ENCODE measurements at regions not wholly inside any gene's neighbourhood (a gene's known extent, or its start where the extent isn't known, plus 50 kb on each side); places are given as distances from the start of the nearest gene placed in this dataset.
"Not testable (repeated sequence)": the region's sequence is repeated elsewhere in the genome, so short reads cannot be mapped to it uniquely, and the experiment has no call there.

DNA sequence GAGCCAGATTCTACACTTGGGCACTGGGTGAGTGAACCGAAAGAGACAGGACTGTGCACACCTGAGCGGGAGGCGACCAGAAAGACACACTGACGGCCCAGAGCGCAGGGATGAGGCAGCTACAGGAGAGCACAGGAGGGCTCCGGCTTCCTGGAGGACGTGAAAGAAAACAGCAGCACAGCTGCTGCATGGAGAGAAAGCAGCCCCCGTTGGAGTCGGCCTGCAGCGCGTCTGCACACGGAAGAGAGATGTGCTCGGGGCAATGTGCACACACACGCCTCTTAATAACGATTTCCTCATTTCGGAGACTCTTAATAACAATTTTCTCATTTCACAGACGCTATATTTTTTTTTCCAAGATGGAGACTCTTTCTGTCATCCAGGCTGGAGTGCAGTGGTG, 160.4 kb downstream of the CTTN start:
- Histone ChIP-seq H3K79me2 (ENCODE audit: low read depth) (no peaks in the 10 kb centered on the region), H3K4me1 (replicated peaks; ENCODE audit: insufficient read depth) (no peaks in the 10 kb centered on the region), H3K36me3 (ENCODE audit: low read depth) (no peaks in the 10 kb centered on the region), H3K9me2 (ENCODE audit: insufficient read depth) (no peaks in the 10 kb centered on the region), H3K27me3 (ENCODE audit: insufficient read depth, low read depth) (no peaks in the 10 kb centered on the region), H3K9me3 (ENCODE audit: insufficient read depth, low read depth) (no peaks in the 10 kb centered on the region), H2AFZ (no peak overlapping the region), H3K27ac (no peak overlapping the region), H3K4me3 (no peak overlapping the region), H4K20me1 (ENCODE audit: insufficient read depth) (peaks cover 6% of the 10 kb centered on the region), H3K4me2 (no peak overlapping the region), H3F3A (ENCODE audit: insufficient read depth, low read depth) (peaks cover 4% of the 10 kb centered on the region; the same call in 1 of the 2 replicates)
- DNase-seq, result peak in 1 of 2 experiments; percentile 12
- intact Hi-C loops (cut with micrococcal nuclease; ENCODE audit: unreplicated experiment), result loop anchor here (5.0 kb wide), 1 partner anchor 76 kb away; no protein-coding TSS in a partner anchor
- BruUV-seq (replicated peaks), result no TSS peak
- ChIA-PET CTCF (no interaction called here), POLR2A (ENCODE audit: unreplicated experiment) (no interaction called here)
- TF ChIP-seq, protein P1, sequence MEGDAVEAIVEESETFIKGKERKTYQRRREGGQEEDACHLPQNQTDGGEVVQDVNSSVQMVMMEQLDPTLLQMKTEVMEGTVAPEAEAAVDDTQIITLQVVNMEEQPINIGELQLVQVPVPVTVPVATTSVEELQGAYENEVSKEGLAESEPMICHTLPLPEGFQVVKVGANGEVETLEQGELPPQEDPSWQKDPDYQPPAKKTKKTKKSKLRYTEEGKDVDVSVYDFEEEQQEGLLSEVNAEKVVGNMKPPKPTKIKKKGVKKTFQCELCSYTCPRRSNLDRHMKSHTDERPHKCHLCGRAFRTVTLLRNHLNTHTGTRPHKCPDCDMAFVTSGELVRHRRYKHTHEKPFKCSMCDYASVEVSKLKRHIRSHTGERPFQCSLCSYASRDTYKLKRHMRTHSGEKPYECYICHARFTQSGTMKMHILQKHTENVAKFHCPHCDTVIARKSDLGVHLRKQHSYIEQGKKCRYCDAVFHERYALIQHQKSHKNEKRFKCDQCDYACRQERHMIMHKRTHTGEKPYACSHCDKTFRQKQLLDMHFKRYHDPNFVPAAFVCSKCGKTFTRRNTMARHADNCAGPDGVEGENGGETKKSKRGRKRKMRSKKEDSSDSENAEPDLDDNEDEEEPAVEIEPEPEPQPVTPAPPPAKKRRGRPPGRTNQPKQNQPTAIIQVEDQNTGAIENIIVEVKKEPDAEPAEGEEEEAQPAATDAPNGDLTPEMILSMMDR (conservative IDR thresholded peaks at IDR 0.05), result no peak
- no peak for TF ChIP-seq EZH2 (IDR thresholded peaks at IDR 0.05; ENCODE audit: low read depth)

GRCh38 chr11:70559516-70559915, 161.2 kb downstream of the CTTN start:
- Histone ChIP-seq H3K4me3 (no peak overlapping the region), H3K36me3 (ENCODE audit: low read depth) (no peaks in the 10 kb centered on the region), H4K20me1 (ENCODE audit: insufficient read depth) (no peaks in the 10 kb centered on the region; the same call in 1 of the 2 replicates), H3K4me1 (replicated peaks; ENCODE audit: insufficient read depth) (no peaks in the 10 kb centered on the region), H3K79me2 (ENCODE audit: low read depth) (no peaks in the 10 kb centered on the region), H3K9me3 (ENCODE audit: insufficient read depth, low read depth) (no peaks in the 10 kb centered on the region), H3K4me2 (no peak overlapping the region), H2AFZ (no peak overlapping the region), H3K9me2 (ENCODE audit: insufficient read depth) (no peaks in the 10 kb centered on the region), H3K27me3 (ENCODE audit: insufficient read depth, low read depth) (no peaks in the 10 kb centered on the region), H3K27ac (no peak overlapping the region), H3F3A (ENCODE audit: insufficient read depth, low read depth) (peaks cover 4% of the 10 kb centered on the region; the same call in 1 of the 2 replicates)
- TF ChIP-seq, protein P1 (conservative IDR thresholded peaks at IDR 0.05), result no peak
- no peak for TF ChIP-seq EZH2 (IDR thresholded peaks at IDR 0.05; ENCODE audit: low read depth)
- intact Hi-C loops (cut with micrococcal nuclease; ENCODE audit: unreplicated experiment), result loop anchor here (5.0 kb wide), 1 partner anchor 77 kb away; no protein-coding TSS in a partner anchor
- DNase-seq, result peak in 1 of 2 experiments; percentile 11
- ChIA-PET POLR2A (ENCODE audit: unreplicated experiment) (no interaction called here), CTCF (no interaction called here)
- no TSS peak for BruUV-seq (replicated peaks)

GRCh38 chr11:70560621-70561020, 162.3 kb downstream of the CTTN start:
- not testable (repeated sequence) for H3K9me3 ChIP-seq (ENCODE audit: insufficient read depth, low read depth)

More at GRCh38 chr11:70560621-70561020, 162.3 kb downstream of the CTTN start:
- H3K4me3 ChIP-seq; H4K20me1 ChIP-seq (ENCODE audit: insufficient read depth); BruUV-seq (replicated peaks); H3K4me1 ChIP-seq (replicated peaks; ENCODE audit: insufficient read depth); H3K27me3 ChIP-seq (ENCODE audit: insufficient read depth, low read depth); intact Hi-C loops (cut with micrococcal nuclease; ENCODE audit: unreplicated experiment); H3F3A ChIP-seq (ENCODE audit: insufficient read depth, low read depth); H3K9me2 ChIP-seq (ENCODE audit: insufficient read depth); CTCF ChIA-PET; POLR2A ChIA-PET (ENCODE audit: unreplicated experiment); H2AFZ ChIP-seq; H3K79me2 ChIP-seq (ENCODE audit: low read depth); H3K4me2 ChIP-seq; H3K36me3 ChIP-seq (ENCODE audit: low read depth); H3K27ac ChIP-seq; DNase-seq: not testable (repeated sequence)
